ENCODE measurements at regions not wholly inside any gene's neighbourhood (a gene's known extent, or its start where the extent isn't known, plus 50 kb on each side); places are given as distances from the start of the nearest gene placed in this dataset.

GRCh38 chr4:130147641-130148040, 1051.7 kb downstream of the C4orf33 start:
- ChIA-PET POLR2A (no interaction called here), CTCF (no interaction called here)
- no peak for TF ChIP-seq ZNF623 (tag by site-specific recombination; IDR thresholded peaks at IDR 0.05)
- no peak for TF ChIP-seq KLF1 (tag by site-specific recombination; IDR thresholded peaks at IDR 0.05)
- TF ChIP-seq ZNF121 (tag by site-specific recombination; IDR thresholded peaks at IDR 0.05): no peak
- no peak for TF ChIP-seq ZNF610 (tag by site-specific recombination; IDR thresholded peaks at IDR 0.05; ENCODE audit: borderline replicate concordance)
- no peak for TF ChIP-seq AEBP2 (tag by site-specific recombination; IDR thresholded peaks at IDR 0.05; ENCODE audit: borderline replicate concordance)
- Histone ChIP-seq H3K27ac (ENCODE audit: extremely low read depth, low read depth, low read length) (no peak overlapping the region), H3K4me1 (ENCODE audit: control insufficient read depth, insufficient read depth, low read length) (no peaks in the 10 kb centered on the region), H3K9me3 (ENCODE audit: control insufficient read depth, insufficient read depth, low read depth, low read length) (no peaks in the 10 kb centered on the region), H3K4me3 (ENCODE audit: low read depth, low read length) (no peak overlapping the region), H3K36me3 (ENCODE audit: control insufficient read depth in 2 of 2, insufficient read depth in 1 of 2, low read length in 2 of 2) (no peaks in the 10 kb centered on the region)

- TF ChIP-seq ZNF169 (tag by site-specific recombination; IDR thresholded peaks at IDR 0.05) (no peak), ZNF571 (tag by site-specific recombination; IDR thresholded peaks at IDR 0.05) (no peak), ZNF366 (tag by site-specific recombination; conservative IDR thresholded peaks at IDR 0.05) (no peak), PRDM2 (tag by site-specific recombination; IDR thresholded peaks at IDR 0.05; ENCODE audit: borderline replicate concordance) (no peak), ZIC2 (tag by site-specific recombination; IDR thresholded peaks at IDR 0.05) (no peak), ZBTB8A (tag by site-specific recombination; IDR thresholded peaks at IDR 0.05) (no peak)
- POLR2A ChIA-PET: no interaction called here
- H3K4me1 ChIP-seq (ENCODE audit: control insufficient read depth, insufficient read depth, low read length): no peaks in the 10 kb centered on the region
- no peak overlapping the region for H3K4me3 ChIP-seq (ENCODE audit: low read depth, low read length)
- H3K36me3 ChIP-seq (ENCODE audit: control insufficient read depth in 2 of 2, insufficient read depth in 1 of 2, low read length in 2 of 2): no peaks in the 10 kb centered on the region
- H3K27ac ChIP-seq (ENCODE audit: extremely low read depth, low read depth, low read length): no peak overlapping the region
- CTCF ChIA-PET: interaction anchor here (0.6 kb wide), 1 partner anchor 283 kb away, joined by 4 read pairs; no protein-coding TSS in a partner anchor
- no peaks in the 10 kb centered on the region for H3K9me3 ChIP-seq (ENCODE audit: control insufficient read depth, insufficient read depth, low read depth, low read length)
Observed at GRCh38 chr4:130154901-130155300, 1058.9 kb downstream of the C4orf33 start.

- CTCF ChIA-PET: no interaction called here
- POLR2A ChIA-PET: no interaction called here
- H3K27ac ChIP-seq (ENCODE audit: extremely low read depth, low read depth, low read length): no peak overlapping the region
- no peaks in the 10 kb centered on the region for H3K9me3 ChIP-seq (ENCODE audit: control insufficient read depth, insufficient read depth, low read depth, low read length)
- no peaks in the 10 kb centered on the region for H3K4me1 ChIP-seq (ENCODE audit: control insufficient read depth, insufficient read depth, low read length)
- no peak overlapping the region for H3K4me3 ChIP-seq (ENCODE audit: low read depth, low read length)
- H3K36me3 ChIP-seq (ENCODE audit: control insufficient read depth in 2 of 2, insufficient read depth in 1 of 2, low read length in 2 of 2): no peaks in the 10 kb centered on the region
- no peak for TF ChIP-seq ZNF664 (tag by site-specific recombination; IDR thresholded peaks at IDR 0.05)
- TF ChIP-seq ZNF670 (tag by site-specific recombination; IDR thresholded peaks at IDR 0.05; ENCODE audit: low read depth): no peak
- no peak for TF ChIP-seq ZNF560 (tag by site-specific recombination; IDR thresholded peaks at IDR 0.05; ENCODE audit: borderline replicate concordance)
- no peak for TF ChIP-seq ZSCAN30 (tag by site-specific recombination; IDR thresholded peaks at IDR 0.05)
- no peak for TF ChIP-seq ZNF24 (tag by site-specific recombination; IDR thresholded peaks at IDR 0.05)
- TF ChIP-seq ZNF132 (tag by site-specific recombination; IDR thresholded peaks at IDR 0.05; ENCODE audit: borderline replicate concordance): no peak
- no peak for TF ChIP-seq OVOL3 (tag by site-specific recombination; IDR thresholded peaks at IDR 0.05)
- no peak for TF ChIP-seq GLIS2 (tag by site-specific recombination; IDR thresholded peaks at IDR 0.05)
- no peak for TF ChIP-seq ZBTB8A (tag by site-specific recombination; IDR thresholded peaks at IDR 0.05)
- TF ChIP-seq TSHZ1 (tag by site-specific recombination; IDR thresholded peaks at IDR 0.05; ENCODE audit: borderline replicate concordance): no peak
- no peak for TF ChIP-seq YY2 (tag by site-specific recombination; IDR thresholded peaks at IDR 0.05)
- TF ChIP-seq ZNF510 (tag by site-specific recombination; IDR thresholded peaks at IDR 0.05; ENCODE audit: insufficient replicate concordance): no peak
- TF ChIP-seq ZNF416 (tag by site-specific recombination; IDR thresholded peaks at IDR 0.05): no peak
Observed at GRCh38 chr4:130163701-130164100, 1067.7 kb downstream of the C4orf33 start.

Data from HEK293 (cell line).